ENCODE measurements at regions not wholly inside any gene's neighbourhood (a gene's known extent, or its start where the extent isn't known, plus 50 kb on each side); places are given as distances from the start of the nearest gene placed in this dataset.
"Not testable (repeated sequence)": the region's sequence is repeated elsewhere in the genome, so short reads cannot be mapped to it uniquely, and the experiment has no call there.

DNA sequence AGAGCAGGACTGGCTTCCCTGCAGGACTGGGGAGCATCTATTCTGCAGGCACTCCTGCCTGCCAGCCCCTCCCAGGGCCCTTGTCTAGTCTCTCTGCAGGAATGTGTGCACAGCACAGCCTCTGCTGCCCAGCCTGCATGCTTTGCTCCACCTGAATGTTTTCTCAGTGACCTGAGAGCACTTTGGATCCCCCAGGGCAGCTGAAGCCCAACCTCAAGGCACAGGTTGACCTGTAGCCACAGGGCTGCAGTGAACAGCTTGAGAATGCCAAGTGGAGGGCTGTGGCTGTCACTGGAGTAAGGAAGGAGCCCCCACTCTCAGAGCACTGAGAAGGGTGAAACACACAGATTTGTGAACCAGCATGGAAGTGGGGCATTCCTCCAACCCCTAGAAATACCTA lies 760.2 kb downstream of the STIM2 start:
- no peak for DNase-seq (ENCODE audit: extremely low read depth, low read depth, low spot score)

DNA sequence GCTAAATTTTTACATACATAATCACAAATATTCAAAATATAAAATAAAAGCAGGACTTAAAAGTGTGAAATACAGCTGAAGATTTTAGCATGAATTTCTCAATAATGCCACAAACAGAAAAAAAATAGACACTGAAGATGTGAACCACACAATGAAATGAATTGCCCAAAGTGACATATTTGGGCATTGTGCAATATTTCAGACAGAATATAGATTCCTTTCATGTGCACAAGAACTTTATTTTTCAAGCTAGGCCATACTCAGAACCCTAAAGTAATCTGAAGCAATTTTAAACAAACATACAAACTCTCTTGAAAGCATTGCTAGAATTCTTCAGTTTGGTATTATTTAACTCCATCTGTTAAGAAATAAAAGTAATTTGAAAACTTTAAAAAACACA lies 764.1 kb downstream of the STIM2 start:
- DNase-seq (ENCODE audit: extremely low read depth, low read depth, low spot score): no peak

DNA sequence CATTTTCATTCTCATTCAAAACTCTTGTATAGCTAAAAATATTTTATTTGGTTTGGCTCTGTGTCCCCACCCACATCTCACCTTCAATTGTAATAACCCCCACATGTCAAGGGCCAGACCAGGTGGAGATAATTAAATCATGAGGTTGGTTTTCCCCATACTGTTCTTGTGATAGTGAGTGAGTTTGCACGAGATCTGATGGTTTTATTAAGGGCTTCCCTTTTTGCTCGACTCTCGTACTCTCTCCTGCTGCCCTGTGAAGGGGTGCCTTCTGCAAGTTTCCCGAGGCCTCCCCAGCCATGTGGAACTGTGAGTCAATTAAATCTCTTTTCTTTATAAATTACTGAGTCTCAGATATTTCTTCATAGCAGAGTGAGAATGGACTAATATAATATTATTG lies 768.0 kb downstream of the STIM2 start:
- DNase-seq (ENCODE audit: extremely low read depth, low read depth, low spot score): no peak

DNA sequence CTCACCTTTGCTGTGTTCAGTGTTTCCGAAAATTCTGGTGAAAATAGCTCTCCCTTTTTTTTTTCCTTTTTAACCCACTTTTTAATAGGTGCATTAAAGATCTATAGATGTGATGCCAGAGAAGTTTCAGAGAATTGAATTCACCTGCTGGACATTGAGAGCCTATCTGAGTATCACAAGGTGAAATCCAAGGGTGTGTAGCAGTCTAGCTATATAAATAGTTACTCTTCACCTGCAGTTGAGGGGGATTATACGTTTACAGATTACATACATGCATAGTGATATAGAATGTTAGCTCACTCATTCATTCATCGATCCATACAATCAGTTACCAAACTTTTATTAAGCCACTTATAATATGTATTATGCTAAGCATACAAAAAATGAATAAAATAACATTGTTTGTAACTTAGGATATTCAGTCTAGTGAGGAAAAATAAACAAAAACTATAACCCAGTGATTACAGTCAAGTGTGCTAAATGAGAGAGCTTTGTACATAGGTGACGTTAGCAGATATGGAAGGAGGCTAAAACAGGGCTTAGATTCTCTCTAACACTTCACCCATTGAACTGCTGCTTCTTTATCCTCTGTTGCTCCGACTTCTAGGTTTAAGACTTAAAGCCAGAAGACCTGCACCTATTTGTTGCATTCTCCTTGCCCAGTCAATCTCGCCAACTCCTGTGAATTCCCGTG lies 769.0 kb downstream of the STIM2 start:
- DNase-seq (ENCODE audit: extremely low read depth, low read depth, low spot score): no peak

DNA sequence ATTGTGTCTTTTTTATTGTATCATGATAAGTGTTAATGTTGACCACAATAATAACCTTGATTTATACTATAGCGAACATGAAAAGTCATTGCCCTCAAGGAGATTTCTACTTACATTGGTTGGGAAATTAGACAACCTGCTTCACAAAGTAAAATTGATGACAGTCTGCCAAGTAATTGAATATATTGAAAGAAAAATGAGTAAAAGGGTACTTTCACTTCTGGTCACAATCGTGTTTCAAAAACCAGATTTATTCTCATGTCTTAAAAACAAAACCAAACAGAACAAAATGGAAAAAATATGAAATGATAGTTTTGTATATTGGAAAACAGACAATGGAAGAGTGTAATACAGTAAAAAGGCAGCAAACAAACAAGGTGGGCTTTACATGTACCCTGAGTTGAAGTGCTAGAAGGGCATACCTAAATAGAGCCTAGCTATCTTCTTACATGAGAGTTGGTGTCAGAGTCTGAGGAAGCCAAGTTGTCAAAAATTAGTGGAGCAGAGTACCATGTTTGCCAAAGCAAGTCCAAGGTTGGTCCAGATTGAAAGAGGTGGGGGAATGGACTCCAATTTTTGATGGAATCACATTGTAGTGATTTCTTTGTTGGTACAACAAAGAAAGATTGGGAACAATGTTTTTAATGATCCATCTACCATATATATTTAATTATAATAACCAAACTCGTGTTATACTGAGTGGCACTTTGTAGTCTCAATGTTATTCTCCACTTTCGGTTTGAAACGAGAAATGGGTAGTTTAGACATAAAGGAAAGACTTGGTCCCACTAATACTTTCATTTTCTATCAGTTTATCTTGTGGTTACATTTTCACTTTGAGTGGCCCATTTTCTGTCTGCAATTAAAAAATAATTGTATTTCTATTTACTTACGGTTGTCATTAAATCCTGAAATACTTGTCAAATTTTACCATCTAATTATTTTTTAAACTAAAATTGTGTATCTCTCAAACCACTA lies 775.6 kb downstream of the STIM2 start:
- no peak for DNase-seq (ENCODE audit: extremely low read depth, low read depth, low spot score)

DNA sequence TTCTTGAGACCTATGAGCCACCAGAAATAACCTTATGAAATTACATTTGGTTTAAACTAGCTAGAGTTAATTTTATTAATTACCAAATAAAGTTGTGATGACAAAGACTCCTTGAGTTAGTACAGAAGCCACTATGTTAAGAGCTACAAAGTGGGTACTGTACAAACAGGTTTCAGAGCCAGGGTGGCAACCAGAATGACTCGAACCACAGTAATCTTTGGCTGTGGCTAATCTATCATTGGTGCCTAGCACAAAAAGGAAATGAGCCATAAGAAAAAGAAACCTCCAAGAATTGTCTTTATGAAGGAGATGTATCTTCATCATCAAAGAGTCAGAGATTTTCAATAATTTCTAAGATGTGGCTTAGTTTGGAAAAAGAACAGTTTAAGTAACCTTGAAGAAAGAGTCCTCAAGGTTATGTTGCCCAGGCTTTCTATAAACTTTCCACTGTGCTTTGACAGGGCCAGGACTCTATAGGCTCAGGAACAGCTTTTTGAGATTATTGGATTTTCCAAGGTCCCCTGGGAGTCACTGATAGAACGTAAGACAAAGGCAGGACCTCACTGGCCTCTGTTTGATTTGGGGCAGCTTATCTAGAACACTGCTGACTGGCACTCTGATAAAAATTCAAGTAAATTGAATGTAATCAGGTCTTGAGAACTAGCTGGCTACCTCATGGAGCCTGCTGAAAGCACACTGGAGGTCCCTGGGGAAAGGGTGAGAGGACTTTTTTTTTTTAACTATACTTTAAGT lies 777.7 kb downstream of the STIM2 start:
- no peak for DNase-seq (ENCODE audit: extremely low read depth, low read depth, low spot score)

DNA sequence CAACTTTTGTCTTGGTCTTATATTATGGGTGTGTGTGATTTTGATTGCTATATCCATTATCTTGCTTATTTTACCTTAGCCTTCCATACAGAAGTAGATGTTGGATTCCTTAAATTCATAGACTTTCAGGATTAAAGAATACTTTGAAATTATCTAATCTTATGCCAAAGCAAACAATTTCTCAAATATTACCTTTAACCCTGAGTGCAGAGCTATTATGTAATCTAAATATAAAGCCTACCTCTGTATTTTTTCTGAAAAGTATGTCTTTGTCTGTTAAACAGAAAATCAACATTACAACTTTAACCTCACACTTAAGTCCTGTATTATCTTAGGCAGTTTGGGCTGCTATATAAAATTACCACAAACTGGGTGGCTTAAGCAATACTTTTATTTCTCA lies 782.5 kb downstream of the STIM2 start:
- no peak for DNase-seq (ENCODE audit: extremely low read depth, low read depth, low spot score)

DNA sequence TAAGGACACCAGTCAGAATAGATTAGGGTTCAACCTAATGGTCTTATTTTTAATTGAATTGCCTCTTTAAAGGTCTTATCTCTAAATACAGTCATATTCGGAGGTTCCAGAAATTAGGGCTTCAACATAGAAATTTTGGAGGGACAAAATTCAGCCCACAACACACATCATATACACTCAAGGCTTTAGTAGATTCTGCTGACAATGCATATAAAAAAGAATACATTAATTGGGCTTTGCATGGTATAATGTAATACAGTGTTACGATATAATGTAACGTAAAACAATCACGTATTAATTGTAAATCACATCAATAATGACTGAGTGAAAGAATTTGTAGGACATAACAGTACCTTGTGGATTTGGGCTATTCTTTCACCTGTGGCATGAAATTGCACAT lies 787.8 kb downstream of the STIM2 start:
- DNase-seq (ENCODE audit: extremely low read depth, low read depth, low spot score): no peak

DNA sequence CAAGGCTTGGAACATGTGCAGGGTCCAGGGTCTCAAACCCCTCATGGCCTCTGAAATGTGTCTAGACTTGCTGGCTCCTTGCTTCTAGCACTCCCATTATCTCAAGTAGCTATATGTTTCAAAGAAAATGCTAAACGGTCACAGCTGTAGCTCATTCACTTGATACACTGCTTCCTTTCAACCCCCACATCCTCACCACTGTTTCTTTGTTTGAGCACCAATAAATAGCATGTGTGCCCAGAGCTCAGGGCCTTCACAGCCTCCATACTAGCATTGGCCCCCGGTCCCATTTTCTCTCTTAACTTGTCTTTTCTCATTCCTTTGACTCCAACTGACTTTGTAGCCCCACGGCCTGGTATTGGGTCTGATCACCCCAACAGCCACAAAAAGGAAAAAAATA lies 801.8 kb downstream of the STIM2 start:
- no peak for DNase-seq (ENCODE audit: extremely low read depth, low read depth, low spot score)

DNA sequence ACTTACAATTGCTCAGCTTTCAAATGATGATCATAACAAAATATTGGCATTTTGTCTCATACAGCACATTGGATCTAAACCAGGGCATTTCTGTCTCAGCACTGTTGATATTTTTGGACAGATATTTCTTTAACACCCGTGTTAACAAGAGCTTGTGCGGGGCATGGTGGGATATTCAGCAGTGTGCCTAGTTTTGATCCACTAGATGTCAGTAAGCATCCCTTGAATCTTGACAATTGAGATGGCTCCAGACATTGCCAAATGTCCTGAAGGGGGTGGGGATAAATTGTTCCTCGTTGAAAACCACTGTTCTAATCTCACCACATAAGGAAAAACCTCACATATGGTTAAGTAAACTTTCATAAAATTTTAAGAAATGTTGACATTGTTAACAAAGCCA lies 806.3 kb downstream of the STIM2 start:
- DNase-seq (ENCODE audit: extremely low read depth, low read depth, low spot score): no peak

DNA sequence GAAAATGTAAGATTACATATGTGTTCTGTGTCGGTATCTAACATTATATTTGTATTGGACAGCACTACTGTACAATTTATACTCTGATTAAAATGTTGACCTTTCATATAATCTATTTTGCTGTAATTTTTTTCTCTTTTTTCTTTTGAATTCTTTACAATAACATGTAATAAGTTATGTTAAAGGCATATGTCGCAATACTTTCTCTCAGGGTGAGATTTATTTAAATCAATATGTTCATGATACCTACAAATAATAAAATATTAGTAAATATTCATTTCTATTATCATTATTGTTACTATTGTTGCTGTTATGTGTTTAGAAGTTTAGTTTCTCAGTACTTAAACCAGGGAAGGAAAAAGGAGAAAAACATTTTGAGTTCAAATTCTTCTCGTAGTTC lies 807.4 kb downstream of the STIM2 start:
- DNase-seq (ENCODE audit: extremely low read depth, low read depth, low spot score): no peak

DNA sequence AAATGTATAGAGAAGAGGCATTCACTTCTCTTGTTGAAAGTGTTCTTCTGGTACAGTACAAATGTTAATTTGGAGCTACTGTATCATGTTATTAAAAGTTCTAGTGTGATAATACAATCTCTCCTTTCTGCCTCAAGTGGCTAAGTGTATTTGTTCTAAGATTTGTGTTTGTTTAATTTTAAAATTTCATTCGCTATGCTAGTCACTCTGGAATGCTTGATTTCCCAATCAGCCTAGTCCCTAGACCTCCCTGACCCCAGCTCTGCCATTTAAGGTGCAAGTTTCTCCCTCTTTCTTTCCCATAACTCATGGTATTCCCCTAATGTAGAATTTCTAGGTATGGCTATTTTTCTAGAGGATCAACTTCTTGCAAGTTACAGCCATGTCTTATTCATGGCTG lies 817.4 kb downstream of the STIM2 start:
- DNase-seq (ENCODE audit: extremely low read depth, low read depth, low spot score): no peak

DNA sequence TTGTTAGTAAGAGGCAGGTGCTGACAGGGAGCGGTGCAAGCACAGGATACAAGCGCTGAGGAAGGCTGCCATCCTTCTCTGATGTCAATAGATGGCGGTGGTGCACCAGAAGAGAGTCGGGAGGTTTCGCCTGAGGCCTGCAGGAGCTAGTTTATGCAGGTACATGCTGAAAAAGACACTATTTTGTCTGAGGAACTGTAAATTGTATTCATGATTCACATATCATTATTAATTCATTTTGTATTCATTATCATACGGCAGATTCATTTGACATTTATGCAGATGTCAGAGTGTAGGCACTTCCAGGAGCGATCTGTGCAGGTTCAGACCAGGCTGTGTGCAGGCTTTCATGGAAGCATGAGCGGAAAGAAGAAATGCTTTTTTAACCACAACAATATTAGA lies 824.0 kb downstream of the STIM2 start:
- DNase-seq (ENCODE audit: extremely low read depth, low read depth, low spot score): no peak

DNA sequence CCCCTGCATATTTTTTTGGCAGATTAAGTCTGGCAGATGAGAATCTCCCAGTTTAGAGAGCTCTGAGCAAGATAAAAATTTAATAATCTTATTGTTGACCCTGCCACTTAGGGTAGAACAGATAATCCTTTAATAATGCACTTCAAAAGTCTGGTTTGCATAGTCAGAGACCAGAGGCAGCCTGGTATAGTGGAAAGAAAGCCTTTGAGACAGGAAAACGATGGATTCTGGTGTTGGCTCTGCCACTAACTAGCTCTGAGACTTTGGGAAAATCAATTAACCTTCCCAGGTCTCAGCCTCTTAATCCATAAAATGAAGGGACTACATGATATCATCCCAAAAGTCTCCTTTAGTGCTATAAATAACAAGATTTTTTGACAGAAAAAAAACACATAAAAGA lies 824.5 kb downstream of the STIM2 start:
- DNase-seq (ENCODE audit: extremely low read depth, low read depth, low spot score): no peak

DNA sequence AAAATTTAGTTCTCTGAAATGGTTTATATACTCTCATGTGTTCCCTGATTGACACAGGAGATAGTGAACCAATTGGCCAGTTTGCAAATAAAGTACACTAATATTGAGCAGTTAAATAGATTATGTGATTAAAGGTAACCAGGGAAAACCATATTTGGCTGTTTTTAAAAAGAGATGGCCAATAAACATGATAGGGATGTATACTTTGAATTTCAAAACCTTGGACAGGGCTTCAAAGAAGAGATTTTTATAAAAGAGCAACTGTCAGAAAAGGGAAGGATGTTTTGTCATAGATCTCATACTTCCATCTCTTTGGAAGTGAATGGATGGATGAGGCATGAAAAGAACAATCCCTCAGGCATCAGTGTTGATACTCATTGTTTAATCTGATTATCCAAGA lies 825.3 kb downstream of the STIM2 start:
- DNase-seq (ENCODE audit: extremely low read depth, low read depth, low spot score): no peak

DNA sequence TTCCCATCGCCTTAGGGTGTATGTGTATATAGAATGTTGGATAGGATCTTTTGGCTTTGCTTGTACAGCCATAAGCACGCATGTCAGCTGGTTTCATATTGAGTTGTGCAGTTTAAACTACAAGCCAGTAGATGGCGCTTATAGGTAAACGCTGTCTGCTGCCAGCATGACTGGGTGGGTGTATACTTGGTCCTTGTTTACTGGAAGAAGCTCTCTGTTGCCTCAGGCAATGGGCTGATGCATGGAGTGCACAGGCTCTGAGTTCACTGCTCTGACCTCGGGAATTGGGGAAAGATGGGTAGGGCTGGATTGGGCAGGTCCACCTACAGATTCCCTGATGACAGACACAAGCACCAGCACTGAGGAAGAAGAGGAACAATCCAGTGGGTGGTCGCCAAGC lies 831.5 kb downstream of the STIM2 start:
- DNase-seq (ENCODE audit: extremely low read depth, low read depth, low spot score): no peak

DNA sequence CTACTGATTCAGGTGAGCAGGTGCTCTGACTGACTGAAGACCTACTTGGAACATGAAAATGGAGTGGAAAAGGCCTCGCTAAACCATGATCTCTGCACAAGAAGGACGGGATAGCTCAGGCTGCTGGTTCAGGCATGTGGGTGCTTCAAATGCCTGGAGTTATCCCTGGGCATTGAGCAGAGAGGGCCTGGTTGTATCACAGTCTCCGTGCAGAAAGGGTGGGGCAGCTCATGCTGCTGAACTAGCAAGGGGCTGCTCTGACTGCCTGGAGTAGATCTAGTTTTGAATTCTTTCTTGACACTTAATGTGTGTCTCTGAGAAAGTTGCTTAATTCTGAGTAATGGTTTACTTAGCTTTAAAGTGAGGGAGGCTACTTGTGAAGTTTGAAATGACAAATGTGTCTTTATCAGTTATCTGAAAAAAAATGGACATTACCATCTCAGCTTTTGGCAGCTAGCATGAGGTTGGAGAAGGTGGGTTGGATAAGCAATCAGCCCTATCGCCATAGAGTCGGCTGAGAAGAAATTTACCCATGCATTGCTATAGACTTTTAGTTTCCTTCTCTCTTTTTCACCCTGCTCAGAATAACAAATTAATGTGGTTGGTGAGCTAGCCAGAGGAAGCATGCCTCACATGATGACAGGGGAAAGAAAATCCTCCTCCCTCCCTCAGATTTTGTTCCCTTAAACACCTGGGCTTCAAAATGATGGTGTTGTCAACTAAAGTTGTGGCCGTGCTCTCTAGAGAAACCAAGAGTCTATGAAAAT lies 832.4 kb downstream of the STIM2 start:
- DNase-seq (ENCODE audit: extremely low read depth, low read depth, low spot score): no peak

DNA sequence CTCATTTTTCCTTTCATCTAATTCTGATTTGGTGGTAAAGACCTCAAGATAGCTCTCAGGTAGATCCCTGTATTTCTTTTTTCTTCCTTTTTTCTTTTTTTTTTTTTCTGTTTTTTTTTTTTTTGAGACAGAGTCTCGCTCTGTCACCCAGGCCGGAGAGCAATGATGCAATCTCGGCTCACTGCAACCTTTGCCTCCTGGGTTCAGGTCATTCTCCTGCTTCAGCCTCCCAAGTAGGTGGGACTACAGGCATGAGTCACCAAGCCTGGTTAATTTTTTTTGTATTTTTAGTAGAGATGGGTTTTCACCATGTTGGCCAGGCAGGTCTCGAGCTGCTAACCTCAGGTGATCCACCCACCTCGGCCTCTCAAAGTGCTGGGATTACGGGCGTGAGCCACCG lies 835.6 kb downstream of the STIM2 start:
- DNase-seq (ENCODE audit: extremely low read depth, low read depth, low spot score): not testable (repeated sequence)

DNA sequence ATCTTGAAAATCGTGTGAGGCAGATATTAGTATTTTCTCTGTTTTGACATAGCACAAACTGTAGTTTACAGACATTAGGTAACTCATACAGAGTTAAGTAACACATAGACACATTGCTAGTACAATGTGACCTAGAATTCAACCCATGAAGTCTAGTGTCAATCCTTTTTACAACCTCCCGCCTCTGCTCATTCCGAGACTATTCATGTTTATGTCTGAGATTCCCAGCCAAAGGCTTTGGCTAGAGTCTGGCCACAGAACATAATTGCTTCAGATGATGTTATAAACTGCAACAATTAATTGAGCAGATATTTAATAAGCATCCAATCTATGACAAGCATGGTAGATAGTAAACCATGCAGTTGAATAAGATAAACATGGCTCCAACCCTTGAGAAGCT lies 841.0 kb downstream of the STIM2 start:
- no peak for DNase-seq (ENCODE audit: extremely low read depth, low read depth, low spot score)

DNA sequence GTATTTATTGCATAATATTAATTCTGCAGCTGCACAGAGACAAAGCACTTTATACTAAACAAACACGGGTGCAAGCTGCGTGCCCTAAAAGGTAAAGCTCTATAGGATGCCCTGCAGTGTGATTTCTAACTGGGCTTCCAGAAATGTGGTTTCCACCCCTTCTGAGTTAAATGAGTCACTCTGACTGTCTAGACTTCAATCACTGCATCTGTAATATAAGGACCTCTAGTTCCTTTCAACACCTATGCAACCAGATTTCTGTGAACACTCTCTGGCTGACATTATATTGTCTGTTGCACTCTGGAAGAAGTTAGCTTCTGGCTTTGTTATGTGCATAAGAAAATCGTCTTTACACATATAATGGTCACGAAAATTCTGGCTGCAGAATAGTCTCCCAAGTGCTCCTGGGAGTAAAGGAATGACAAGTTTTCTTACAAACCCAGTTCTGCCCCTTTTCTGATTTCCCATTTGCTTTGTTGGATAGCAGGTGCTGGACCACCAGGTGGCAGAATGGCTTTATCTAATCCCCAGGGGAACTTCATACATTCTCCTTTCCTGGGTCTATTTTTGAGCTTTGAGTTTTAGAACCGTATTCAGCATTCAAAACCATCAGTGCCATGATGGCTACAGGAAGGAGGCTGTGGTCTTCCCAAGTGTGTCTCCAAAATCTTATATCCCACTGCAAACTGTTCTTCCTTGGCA lies 842.2 kb downstream of the STIM2 start:
- no peak for DNase-seq (ENCODE audit: extremely low read depth, low read depth, low spot score)

Measured in glomerular endothelial cell (primary cell).